Spleen (tissue), 11 donors: ENCODE measurements at regions not wholly inside any gene's neighbourhood (a gene's known extent, or its start where the extent isn't known, plus 50 kb on each side); places are given as distances from the start of the nearest gene placed in this dataset.
"Not testable (repeated sequence)": the region's sequence is repeated elsewhere in the genome, so short reads cannot be mapped to it uniquely, and the experiment has no call there.

Source experiments
- DNase-seq: peaks from one replicate; pipeline ENCODE4 v3.0.0-alpha.2; 2020
- H3K27ac ChIP-seq, 8 donors: fragments of 200-600 bp; sonication (generic) in 7 of 8; 1 replicate in 4 of 8; 2 replicates in 4 of 8; pipeline versions ENCODE4 v1.5.0 to v1.8.0; 2016 to 2021; ENCODE audit warnings: inconsistent platforms in 4 of 8, mild to moderate bottlenecking in 4 of 8, moderate library complexity in 1 of 8
- H3K27me3 ChIP-seq, 7 donors: fragments of 200-600 bp; sonication (generic) in 6 of 7; replicated peaks in 1 of 7; 1 replicate in 4 of 7; 2 replicates in 3 of 7; pipeline versions ENCODE4 v1.5.0 to v1.8.0; 2016 to 2021; ENCODE audit warnings: inconsistent platforms in 3 of 7, mild to moderate bottlenecking in 1 of 7
- H3K36me3 ChIP-seq, 6 donors: fragments of 200-600 bp; sonication (generic) in 5 of 6; 1 replicate in 4 of 6; 2 replicates in 2 of 6; pipeline versions ENCODE4 v1.5.0 to v1.8.0; 2016 to 2021; ENCODE audit warnings: inconsistent platforms in 2 of 6
- H3K4me1 ChIP-seq, 6 donors: fragments of 200-600 bp; sonication (generic) in 5 of 6; 1 replicate in 3 of 6; 2 replicates in 3 of 6; pipeline versions ENCODE4 v1.5.0 to v1.8.0; 2016 to 2021; ENCODE audit warnings: inconsistent platforms in 3 of 6
- H3K4me3 ChIP-seq, 8 donors: fragments of 200-600 bp; sonication (generic) in 7 of 8; 1 replicate in 4 of 8; 2 replicates in 4 of 8; pipeline versions ENCODE4 v1.5.0 to v1.8.0; 2016 to 2021; ENCODE audit warnings: inconsistent platforms in 4 of 8, mild to moderate bottlenecking in 4 of 8, moderate library complexity in 2 of 8
- H3K9me3 ChIP-seq, 8 donors: fragments of 200-600 bp; sonication (generic) in 7 of 8; 1 replicate in 4 of 8; 2 replicates in 4 of 8; pipeline versions ENCODE4 v1.5.0 to v1.8.0; 2016 to 2021; ENCODE audit warnings: inconsistent platforms in 4 of 8
- CTCF ChIP-seq, 11 experiments: fragments of 200-600 bp in 7 of 11; fragments of 450-650 bp in 4 of 11; sonication (generic) in 4 of 11; IDR thresholded peaks in 8 of 11; conservative IDR thresholded peaks in 3 of 11; 1 replicate in 7 of 11; 2 replicates in 4 of 11; pipeline versions ENCODE4 v1.4.0 to v1.8.0; 2016 to 2021; ENCODE audit warnings: antibody characterized with exemption in 11 of 11, inconsistent platforms in 4 of 11, mild to moderate bottlenecking in 1 of 11
- POLR2A ChIP-seq, 3 donors: fragments of 450-650 bp; IDR thresholded peaks; one replicate each; pipeline ENCODE4 v1.5.1; 2017; ENCODE audit warnings: antibody characterized with exemption in 3 of 3, mild to moderate bottlenecking in 1 of 3
- POLR2AphosphoS5 ChIP-seq, 3 donors: sonication (generic); formaldehyde crosslinking; IDR thresholded peaks; one replicate each; pipeline ENCODE4 v1.5.1; 2017; ENCODE audit warnings: antibody characterized with exemption in 3 of 3
- WGBS, 5 donors: extraction: QIAGEN DNeasy Blood & Tissue Kit in 3 of 5; methylation state at CpG; one replicate each; pipeline versions ENCODE4 v1.1.5 to v1.1.7; 2013 to 2018; 5-methylcytosine and 5-hydroxymethylcytosine counted together
- intact Hi-C: fragments of 100-400 bp; cut with DNase I; formaldehyde crosslinking; loops from one replicate; pipeline ENCODE4 v1.15.0; 2023; ENCODE audit warnings: low total_unique reads
- donor health status: healthy with polysubstance abuse.
- donor health status: DM: no; HTN: no; CAD: no; lungs with moderate emphysema.
- donor health status: DM: no; HTN: no; CAD: no.
- donor health status: Bipolar disorder and iron deficiency.
- donor health status: healthy.
- donor health status: DM: no; HTN: no; CAD: no.
- donor health status: DM: yes; HTN: yes; CAD: no.

DNA sequence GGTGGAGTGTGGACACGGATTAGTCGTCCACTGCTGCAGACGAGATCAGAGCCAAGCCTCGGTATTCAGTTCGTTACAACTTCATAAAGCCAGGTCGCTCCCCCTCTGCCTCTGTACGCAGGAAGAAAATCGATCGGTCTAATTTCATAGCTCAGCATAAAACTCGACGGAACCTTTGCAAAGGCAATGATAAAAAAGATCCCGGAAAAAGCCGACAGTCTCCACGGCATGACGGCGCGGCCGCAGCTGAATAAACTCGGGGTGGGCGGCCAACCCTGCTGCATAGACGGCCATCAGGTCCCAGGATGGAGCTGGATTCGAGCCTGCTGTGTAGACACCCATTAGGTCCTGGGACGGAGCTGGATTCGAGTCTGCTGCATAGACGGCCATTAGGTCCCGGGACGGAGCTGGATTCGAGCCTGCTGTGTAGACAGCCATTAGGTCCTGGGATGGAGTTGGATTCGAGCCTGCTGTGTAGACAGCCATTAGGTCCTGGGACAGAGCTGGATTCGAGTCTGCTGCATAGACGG, 113.8 kb upstream of the PPP2R3B start:
- intact Hi-C loops = no loop called here
- 75 to 77% (median 76%) methylated on average over 31 of the region's 31 CpGs for WGBS, 5 donors
- no peak overlapping the region for H3K27ac ChIP-seq
- peak; percentile 47 for DNase-seq
- no peaks in the 10 kb centered on the region for H3K4me1 ChIP-seq
- H3K36me3 ChIP-seq = no peaks in the 10 kb centered on the region
- TF ChIP-seq POLR2A (IDR thresholded peaks at IDR 0.05) = no peak
- H3K4me3 ChIP-seq = no peak overlapping the region
- H3K9me3 ChIP-seq = peaks cover 0 to 11% (median 0%) of the 10 kb centered on the region in 8 donors
- peaks cover 0 to 41% (median 8%) of the 10 kb centered on the region in 7 donors for H3K27me3 ChIP-seq

GRCh38 chrX:506341-506740, 119.6 kb upstream of the PPP2R3B start:
- Histone ChIP-seq H3K27ac (no peak overlapping the region), H3K9me3 (peaks cover 0 to 33% (median 19%) of the 10 kb centered on the region in 8 donors), H3K27me3 (peaks cover 0 to 10% (median 0%) of the 10 kb centered on the region in 7 donors), H3K4me1 (no peaks in the 10 kb centered on the region), H3K4me3 (no peak overlapping the region), H3K36me3 (no peaks in the 10 kb centered on the region)
- intact Hi-C loops = no loop called here
- 51 to 57% (median 56%) methylated on average over 8 of the region's 8 CpGs for WGBS, 5 donors
- TF ChIP-seq POLR2AphosphoS5 (IDR thresholded peaks at IDR 0.05) (no peak), CTCF (IDR thresholded peaks at IDR 0.05 in 8 of 11, conservative IDR thresholded peaks at IDR 0.05 in 3 of 11) (no peak), POLR2A (IDR thresholded peaks at IDR 0.05) (no peak)
- no peak for DNase-seq

GRCh38 chrX:508163-508562, 121.5 kb upstream of the PPP2R3B start:
- TF ChIP-seq CTCF (IDR thresholded peaks at IDR 0.05 in 8 of 11, conservative IDR thresholded peaks at IDR 0.05 in 3 of 11) (no peak), POLR2AphosphoS5 (IDR thresholded peaks at IDR 0.05) (no peak), POLR2A (IDR thresholded peaks at IDR 0.05) (no peak)
- Histone ChIP-seq H3K36me3 (no peaks in the 10 kb centered on the region), H3K27ac (no peak overlapping the region), H3K4me1 (no peaks in the 10 kb centered on the region), H3K4me3 (no peak overlapping the region), H3K27me3 (peaks cover 0 to 4% (median 0%) of the 10 kb centered on the region in 7 donors), H3K9me3 (peaks cover 0 to 34% (median 21%) of the 10 kb centered on the region in 8 donors)
- WGBS, 5 donors = 78 to 92% (median 84%) methylated on average over 8 of the region's 8 CpGs
- no peak for DNase-seq
- intact Hi-C loops = no loop called here

- H3K4me1 ChIP-seq, H3K27me3 ChIP-seq, DNase-seq, H3K27ac ChIP-seq, H3K36me3 ChIP-seq, intact Hi-C loops, H3K4me3 ChIP-seq: not testable (repeated sequence)
- H3K9me3 ChIP-seq = peaks cover 0 to 34% (median 21%) of the 10 kb centered on the region in 8 donors
- WGBS, 5 donors = 79 to 90% (median 88%) methylated on average over 5 of the region's 5 CpGs
Measured at GRCh38 chrX:508821-509220, 121.8 kb upstream of the SHOX start.

GRCh38 chrX:511089-511488, 119.5 kb upstream of the SHOX start:
- H3K4me1 ChIP-seq, H3K27me3 ChIP-seq, DNase-seq, H3K27ac ChIP-seq, H3K36me3 ChIP-seq, H3K4me3 ChIP-seq, intact Hi-C loops: not testable (repeated sequence)
- WGBS, 5 donors = 94 to 97% (median 95%) methylated on average over 4 of the region's 4 CpGs
- peaks cover 0 to 34% (median 21%) of the 10 kb centered on the region in 8 donors for H3K9me3 ChIP-seq

DNA sequence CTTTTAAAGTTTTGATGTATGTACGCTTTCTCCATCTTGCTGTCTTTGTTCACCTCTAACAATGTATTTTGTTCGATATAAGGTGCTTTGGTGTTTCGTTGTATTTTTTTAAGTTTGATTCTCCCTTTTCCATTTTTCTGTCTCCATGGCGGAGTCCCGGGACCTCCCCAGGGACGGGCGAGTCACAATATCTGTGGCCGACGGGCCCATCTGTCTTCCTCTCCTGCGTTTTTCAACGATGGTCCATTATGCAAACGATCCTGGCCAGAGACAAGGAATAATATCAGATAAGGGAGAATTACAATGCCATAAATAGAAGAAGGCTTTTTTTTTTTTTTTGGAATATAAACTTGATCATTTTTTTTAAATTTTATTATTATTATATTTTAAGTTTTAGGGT, 112.3 kb upstream of the SHOX start:
- intact Hi-C loops = no loop called here
- H3K27me3 ChIP-seq = peaks cover 0 to 18% (median 0%) of the 10 kb centered on the region in 7 donors
- no peak for DNase-seq
- H3K36me3 ChIP-seq = no peaks in the 10 kb centered on the region
- TF ChIP-seq POLR2A (IDR thresholded peaks at IDR 0.05) (no peak), POLR2AphosphoS5 (IDR thresholded peaks at IDR 0.05) (no peak), CTCF (IDR thresholded peaks at IDR 0.05 in 8 of 11, conservative IDR thresholded peaks at IDR 0.05 in 3 of 11) (no peak)
- 78 to 84% (median 81%) methylated on average over 12 of the region's 12 CpGs for WGBS, 5 donors
- H3K4me3 ChIP-seq = no peak overlapping the region
- H3K4me1 ChIP-seq = no peaks in the 10 kb centered on the region
- peaks cover 0 to 16% (median under 1%) of the 10 kb centered on the region in 8 donors for H3K9me3 ChIP-seq
- H3K27ac ChIP-seq = no peak overlapping the region
